ENCODE measurements at regions not wholly inside any gene's neighbourhood (a gene's known extent, or its start where the extent isn't known, plus 50 kb on each side); places are given as distances from the start of the nearest gene placed in this dataset.

DNA sequence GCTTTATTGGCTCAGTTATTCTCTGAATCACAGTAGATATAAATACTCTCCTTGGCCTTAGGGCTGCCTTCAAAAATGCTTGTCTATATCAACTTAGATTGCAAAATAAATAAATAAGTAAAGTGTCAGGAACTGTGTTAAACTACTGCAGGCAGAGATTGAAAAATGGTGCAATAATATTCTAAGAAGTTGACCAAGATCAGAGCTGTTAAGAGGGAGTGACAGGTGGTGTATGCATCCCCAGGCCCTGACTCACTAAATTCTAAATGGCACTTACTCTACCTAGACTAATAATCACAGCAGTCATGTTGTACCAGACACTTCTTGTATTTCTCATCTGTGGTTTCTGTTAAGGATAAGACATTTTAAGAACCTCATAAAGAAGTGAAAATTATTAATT is 235.1 kb upstream of the SPOCK3 start:
- POLR2A ChIA-PET = no interaction called here
- TF ChIP-seq ZNF292 (tag by site-specific recombination; IDR thresholded peaks at IDR 0.05; ENCODE audit: borderline replicate concordance, low read depth) (no peak), KLF1 (tag by site-specific recombination; IDR thresholded peaks at IDR 0.05) (no peak), ZNF37A (tag by site-specific recombination; IDR thresholded peaks at IDR 0.05) (no peak), ZNF112 (tag by site-specific recombination; IDR thresholded peaks at IDR 0.05) (no peak), KLF17 (tag by site-specific recombination; IDR thresholded peaks at IDR 0.05) (no peak), ZFP69B (tag by site-specific recombination; IDR thresholded peaks at IDR 0.05) (no peak), ZNF266 (tag by site-specific recombination; IDR thresholded peaks at IDR 0.05; ENCODE audit: low read depth) (no peak), ZNF184 (tag by site-specific recombination; IDR thresholded peaks at IDR 0.05) (no peak), ZNF280C (tag by site-specific recombination; IDR thresholded peaks at IDR 0.05) (no peak), ZSCAN18 (tag by site-specific recombination; IDR thresholded peaks at IDR 0.05) (no peak), ZNF280D (tag by site-specific recombination; IDR thresholded peaks at IDR 0.05) (no peak), ZNF530 (tag by site-specific recombination; IDR thresholded peaks at IDR 0.05; ENCODE audit: low read depth) (no peak), GLIS2 (tag by site-specific recombination; IDR thresholded peaks at IDR 0.05) (no peak), ZNF626 (tag by site-specific recombination; IDR thresholded peaks at IDR 0.05) (no peak), ZNF274 (IDR thresholded peaks at IDR 0.05; ENCODE audit: low read length) (no peak), ZNF274 (tag by site-specific recombination; IDR thresholded peaks at IDR 0.05; ENCODE audit: borderline replicate concordance) (no peak)
- TF ChIP-seq, protein P1, sequence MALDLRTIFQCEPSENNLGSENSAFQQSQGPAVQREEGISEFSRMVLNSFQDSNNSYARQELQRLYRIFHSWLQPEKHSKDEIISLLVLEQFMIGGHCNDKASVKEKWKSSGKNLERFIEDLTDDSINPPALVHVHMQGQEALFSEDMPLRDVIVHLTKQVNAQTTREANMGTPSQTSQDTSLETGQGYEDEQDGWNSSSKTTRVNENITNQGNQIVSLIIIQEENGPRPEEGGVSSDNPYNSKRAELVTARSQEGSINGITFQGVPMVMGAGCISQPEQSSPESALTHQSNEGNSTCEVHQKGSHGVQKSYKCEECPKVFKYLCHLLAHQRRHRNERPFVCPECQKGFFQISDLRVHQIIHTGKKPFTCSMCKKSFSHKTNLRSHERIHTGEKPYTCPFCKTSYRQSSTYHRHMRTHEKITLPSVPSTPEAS (tag by site-specific recombination; IDR thresholded peaks at IDR 0.05) = no peak
- TF ChIP-seq, protein P2, sequence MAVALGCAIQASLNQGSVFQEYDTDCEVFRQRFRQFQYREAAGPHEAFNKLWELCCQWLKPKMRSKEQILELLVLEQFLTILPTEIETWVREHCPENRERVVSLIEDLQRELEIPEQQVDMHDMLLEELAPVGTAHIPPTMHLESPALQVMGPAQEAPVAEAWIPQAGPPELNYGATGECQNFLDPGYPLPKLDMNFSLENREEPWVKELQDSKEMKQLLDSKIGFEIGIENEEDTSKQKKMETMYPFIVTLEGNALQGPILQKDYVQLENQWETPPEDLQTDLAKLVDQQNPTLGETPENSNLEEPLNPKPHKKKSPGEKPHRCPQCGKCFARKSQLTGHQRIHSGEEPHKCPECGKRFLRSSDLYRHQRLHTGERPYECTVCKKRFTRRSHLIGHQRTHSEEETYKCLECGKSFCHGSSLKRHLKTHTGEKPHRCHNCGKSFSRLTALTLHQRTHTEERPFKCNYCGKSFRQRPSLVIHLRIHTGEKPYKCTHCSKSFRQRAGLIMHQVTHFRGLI (tag by site-specific recombination; IDR thresholded peaks at IDR 0.05) = no peak
- TF ChIP-seq, protein P3, sequence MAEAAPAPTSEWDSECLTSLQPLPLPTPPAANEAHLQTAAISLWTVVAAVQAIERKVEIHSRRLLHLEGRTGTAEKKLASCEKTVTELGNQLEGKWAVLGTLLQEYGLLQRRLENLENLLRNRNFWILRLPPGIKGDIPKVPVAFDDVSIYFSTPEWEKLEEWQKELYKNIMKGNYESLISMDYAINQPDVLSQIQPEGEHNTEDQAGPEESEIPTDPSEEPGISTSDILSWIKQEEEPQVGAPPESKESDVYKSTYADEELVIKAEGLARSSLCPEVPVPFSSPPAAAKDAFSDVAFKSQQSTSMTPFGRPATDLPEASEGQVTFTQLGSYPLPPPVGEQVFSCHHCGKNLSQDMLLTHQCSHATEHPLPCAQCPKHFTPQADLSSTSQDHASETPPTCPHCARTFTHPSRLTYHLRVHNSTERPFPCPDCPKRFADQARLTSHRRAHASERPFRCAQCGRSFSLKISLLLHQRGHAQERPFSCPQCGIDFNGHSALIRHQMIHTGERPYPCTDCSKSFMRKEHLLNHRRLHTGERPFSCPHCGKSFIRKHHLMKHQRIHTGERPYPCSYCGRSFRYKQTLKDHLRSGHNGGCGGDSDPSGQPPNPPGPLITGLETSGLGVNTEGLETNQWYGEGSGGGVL (tag by site-specific recombination; IDR thresholded peaks at IDR 0.05) = no peak
- TF ChIP-seq, protein P4, sequence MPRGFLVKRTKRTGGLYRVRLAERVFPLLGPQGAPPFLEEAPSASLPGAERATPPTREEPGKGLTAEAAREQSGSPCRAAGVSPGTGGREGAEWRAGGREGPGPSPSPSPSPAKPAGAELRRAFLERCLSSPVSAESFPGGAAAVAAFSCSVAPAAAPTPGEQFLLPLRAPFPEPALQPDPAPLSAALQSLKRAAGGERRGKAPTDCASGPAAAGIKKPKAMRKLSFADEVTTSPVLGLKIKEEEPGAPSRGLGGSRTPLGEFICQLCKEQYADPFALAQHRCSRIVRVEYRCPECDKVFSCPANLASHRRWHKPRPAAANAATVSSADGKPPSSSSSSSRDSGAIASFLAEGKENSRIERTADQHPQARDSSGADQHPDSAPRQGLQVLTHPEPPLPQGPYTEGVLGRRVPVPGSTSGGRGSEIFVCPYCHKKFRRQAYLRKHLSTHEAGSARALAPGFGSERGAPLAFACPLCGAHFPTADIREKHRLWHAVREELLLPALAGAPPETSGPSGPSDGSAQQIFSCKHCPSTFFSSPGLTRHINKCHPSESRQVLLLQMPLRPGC (tag by site-specific recombination; IDR thresholded peaks at IDR 0.05) = no peak
- TF ChIP-seq, protein P5, sequence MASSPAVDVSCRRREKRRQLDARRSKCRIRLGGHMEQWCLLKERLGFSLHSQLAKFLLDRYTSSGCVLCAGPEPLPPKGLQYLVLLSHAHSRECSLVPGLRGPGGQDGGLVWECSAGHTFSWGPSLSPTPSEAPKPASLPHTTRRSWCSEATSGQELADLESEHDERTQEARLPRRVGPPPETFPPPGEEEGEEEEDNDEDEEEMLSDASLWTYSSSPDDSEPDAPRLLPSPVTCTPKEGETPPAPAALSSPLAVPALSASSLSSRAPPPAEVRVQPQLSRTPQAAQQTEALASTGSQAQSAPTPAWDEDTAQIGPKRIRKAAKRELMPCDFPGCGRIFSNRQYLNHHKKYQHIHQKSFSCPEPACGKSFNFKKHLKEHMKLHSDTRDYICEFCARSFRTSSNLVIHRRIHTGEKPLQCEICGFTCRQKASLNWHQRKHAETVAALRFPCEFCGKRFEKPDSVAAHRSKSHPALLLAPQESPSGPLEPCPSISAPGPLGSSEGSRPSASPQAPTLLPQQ (tag by site-specific recombination; IDR thresholded peaks at IDR 0.05) = no peak
- CTCF ChIA-PET = no interaction called here

More for the DNA sequence above, 235.1 kb upstream of the SPOCK3 start:
- Histone ChIP-seq H3K9me3 (ENCODE audit: control insufficient read depth, insufficient read depth, low read depth, low read length) (no peaks in the 10 kb centered on the region), H3K4me3 (ENCODE audit: low read depth, low read length) (no peak overlapping the region), H3K27ac (ENCODE audit: extremely low read depth, low read depth, low read length) (no peak overlapping the region), H3K36me3 (ENCODE audit: control insufficient read depth in 2 of 2, insufficient read depth in 1 of 2, low read length in 2 of 2) (no peaks in the 10 kb centered on the region), H3K4me1 (ENCODE audit: control insufficient read depth, insufficient read depth, low read length) (no peaks in the 10 kb centered on the region)
